ENCODE measurements at regions not wholly inside any gene's neighbourhood (a gene's known extent, or its start where the extent isn't known, plus 50 kb on each side); places are given as distances from the start of the nearest gene placed in this dataset.

- no peak for TF ChIP-seq CTCF (IDR thresholded peaks at IDR 0.05; ENCODE audit: low read depth, low read length, missing input control)
- no peak for TF ChIP-seq RAD21 (IDR thresholded peaks at IDR 0.05)
- TF ChIP-seq MAX (IDR thresholded peaks at IDR 0.05) = no peak
- no peak for TF ChIP-seq HNF4A (conservative IDR thresholded peaks at IDR 0.05)
- TF ChIP-seq TAF1 (conservative IDR thresholded peaks at IDR 0.05) = no peak
- TF ChIP-seq REST (IDR thresholded peaks at IDR 0.05) = no peak
- no peak for TF ChIP-seq JUND (IDR thresholded peaks at IDR 0.05)
These were observed 198.9 kb upstream of the PPP1R2C start for GRCh38 chrX:42976746-42977366.

Measured in liver (tissue), 3 donors.